B cell (primary cell): ENCODE measurements at regions not wholly inside any gene's neighbourhood (a gene's known extent, or its start where the extent isn't known, plus 50 kb on each side); places are given as distances from the start of the nearest gene placed in this dataset.

Experiments used
- ATAC-seq: fragments of 200-7000 bp; cut with Tn5 transposase; one replicate; pipeline ENCODE4 v1.10.0; 2021; ENCODE audit warnings: low read depth, mild to moderate bottlenecking, moderate number of reproducible peaks, moderate library complexity
- CTCF ChIA-PET: fragments of 350-600 bp; sonication (Branson Sonifier 250); formaldehyde crosslinking; loops from one replicate; lab custom pipeline; 2021; ENCODE audit warnings: antibody characterized with exemption, inconsistent platforms; lab: Charles Lee
- POLR2A ChIA-PET: fragments of 350-600 bp; sonication (Branson Sonifier 250); formaldehyde crosslinking; loops from one replicate; lab custom pipeline; 2021; ENCODE audit warnings: antibody characterized with exemption; lab: Charles Lee
- DNase-seq: peaks from one replicate; pipeline ENCODE4 v3.0.0; 2013
- H2AFZ ChIP-seq: 2 replicates; pipeline ENCODE4 v1.6.1; 2012; ENCODE audit warnings: mild to moderate bottlenecking, low read depth, low read length; ENCODE audit not compliant: insufficient read depth, poor library complexity, severe bottlenecking
- H3K27ac ChIP-seq, 2 donors: 1 replicate in 1 of 2; 2 replicates in 1 of 2; pipeline ENCODE4 v1.5.1; 2012 to 2013; ENCODE audit warnings: low read length in 2 of 2, mild to moderate bottlenecking in 2 of 2, moderate library complexity in 1 of 2
- H3K27me3 ChIP-seq, 4 experiments: fragments of 200-600 bp in 1 of 4; sonication (generic) in 1 of 4; replicated peaks in 1 of 4; 1 replicate in 2 of 4; 2 replicates in 2 of 4; pipeline versions ENCODE4 v1.6.1 to v1.7.0; 2013 to 2016; ENCODE audit warnings: low read length in 3 of 4, mild to moderate bottlenecking in 2 of 4, mixed read lengths in 1 of 4, moderate library complexity in 1 of 4; ENCODE audit not compliant: insufficient read depth in 4 of 4, control insufficient read depth in 3 of 4; ENCODE audit errors: control extremely low read depth in 1 of 4
- H3K36me3 ChIP-seq, 2 experiments: replicated peaks in 1 of 2; 1 replicate in 1 of 2; 2 replicates in 1 of 2; pipeline versions ENCODE4 v1.6.1 to v1.7.1; 2013; ENCODE audit warnings: low read length in 1 of 2; ENCODE audit not compliant: insufficient read depth in 2 of 2, control insufficient read depth in 1 of 2; ENCODE audit errors: control extremely low read depth in 1 of 2, extremely low read depth in 1 of 2
- H3K4me1 ChIP-seq, 2 donors: fragments of 200-600 bp in 1 of 2; sonication (generic) in 1 of 2; 1 replicate in 1 of 2; 2 replicates in 1 of 2; pipeline versions ENCODE4 v1.5.1 to v1.6.1; 2013 to 2017; ENCODE audit warnings: low read length in 2 of 2; ENCODE audit not compliant: control insufficient read depth in 2 of 2, insufficient read depth in 2 of 2
- H3K4me2 ChIP-seq: replicated peaks from 2 replicates; pipeline ENCODE3; 2012; ENCODE audit warnings: mild to moderate bottlenecking, low read depth, low read length; ENCODE audit not compliant: poor library complexity, severe bottlenecking
- H3K4me3 ChIP-seq, 5 experiments: fragments of 200-600 bp in 1 of 5; sonication (generic) in 1 of 5; 1 replicate in 3 of 5; 2 replicates in 2 of 5; pipeline versions ENCODE4 v1.5.1 to v1.7.0; 2011 to 2016; ENCODE audit warnings: low read length in 4 of 5, mild to moderate bottlenecking in 4 of 5, low read depth in 2 of 5, control low read depth in 1 of 5, moderate library complexity in 1 of 5; ENCODE audit not compliant: insufficient read depth in 1 of 5; ENCODE audit errors: control extremely low read depth in 1 of 5, extremely low read depth in 1 of 5
- H3K79me2 ChIP-seq: fragments of 200-600 bp; sonication (generic); one replicate; pipeline ENCODE4 v1.6.0; 2016; ENCODE audit warnings: low read length; ENCODE audit not compliant: control insufficient read depth, insufficient read depth
- H3K9ac ChIP-seq: fragments of 200-600 bp; sonication (generic); 2 replicates; pipeline ENCODE4 v1.6.1; 2017; ENCODE audit warnings: mild to moderate bottlenecking, low read length, moderate library complexity
- H3K9me3 ChIP-seq, 3 donors: one replicate each; pipeline versions ENCODE4 v1.6.1 to v1.7.1; 2013; ENCODE audit warnings: low read length in 2 of 3; ENCODE audit not compliant: control insufficient read depth in 2 of 3, insufficient read depth in 1 of 3; ENCODE audit errors: control extremely low read depth in 1 of 3
- H4K20me1 ChIP-seq: 2 replicates; pipeline ENCODE4 v1.6.0; 2012; ENCODE audit warnings: mild to moderate bottlenecking, low read length; ENCODE audit not compliant: insufficient read depth, control insufficient read depth, poor library complexity, severe bottlenecking
- H3K27ac Mint-ChIP-seq: one replicate; pipeline ENCODE4 v1.8.0; 2021; ENCODE audit warnings: mixed read lengths
- H3K27me3 Mint-ChIP-seq: one replicate; pipeline ENCODE4 v1.8.0; 2021; ENCODE audit warnings: mixed read lengths
- H3K4me1 Mint-ChIP-seq: one replicate; pipeline ENCODE4 v1.8.0; 2021; ENCODE audit warnings: mixed read lengths
- H3K4me3 Mint-ChIP-seq: one replicate; pipeline ENCODE4 v1.8.0; 2021; ENCODE audit warnings: mixed read lengths
- H3K9me3 Mint-ChIP-seq: one replicate; pipeline ENCODE4 v1.8.0; 2022; ENCODE audit warnings: mixed read lengths; ENCODE audit not compliant: insufficient read depth
- EZH2 ChIP-seq: IDR thresholded peaks from 2 replicates; pipeline ENCODE4 v1.6.1; 2012; ENCODE audit warnings: borderline replicate concordance, low read depth, mild to moderate bottlenecking, moderate library complexity, low read length; ENCODE audit not compliant: insufficient read depth, poor library complexity, severe bottlenecking
- WGBS: methylation state at CpG from one replicate; pipeline ENCODE4 v1.1.5; 2013; ENCODE audit warnings: missing lambda C conversion rate; ENCODE audit not compliant: insufficient coverage; 5-methylcytosine and 5-hydroxymethylcytosine counted together
- intact Hi-C: fragments of 100-400 bp; cut with micrococcal nuclease; formaldehyde crosslinking; loops from one replicate; pipeline ENCODE4 v1.10.0; 2022
- TF ChIP-seq, protein P1 (sequence below): fragments of 200-600 bp; IDR thresholded peaks from one replicate; pipeline ENCODE4 v1.8.0; 2022; ENCODE audit warnings: antibody characterized with exemption, mild to moderate bottlenecking

DNA sequence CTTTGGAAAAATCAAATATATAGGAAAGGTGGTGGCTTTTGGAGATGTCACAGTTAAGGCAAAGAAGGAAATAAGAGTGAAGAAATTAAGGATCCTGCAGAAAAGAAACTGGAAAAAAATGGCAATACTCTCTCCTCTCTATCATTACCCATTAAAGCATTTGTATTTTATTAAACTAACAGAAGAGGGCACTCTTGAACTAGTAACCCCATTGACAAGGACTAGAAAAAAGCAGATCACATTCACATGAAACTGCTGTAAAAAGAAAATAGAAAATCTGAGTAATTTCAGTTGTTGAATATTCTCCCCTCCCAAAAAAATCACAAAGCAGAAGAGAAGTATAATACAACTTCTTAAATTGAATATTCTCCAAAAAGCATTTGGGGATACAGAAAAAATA is 104.1 kb upstream of the SLC35B3 start:
- no peak for TF ChIP-seq EZH2
- TF ChIP-seq, protein P1, sequence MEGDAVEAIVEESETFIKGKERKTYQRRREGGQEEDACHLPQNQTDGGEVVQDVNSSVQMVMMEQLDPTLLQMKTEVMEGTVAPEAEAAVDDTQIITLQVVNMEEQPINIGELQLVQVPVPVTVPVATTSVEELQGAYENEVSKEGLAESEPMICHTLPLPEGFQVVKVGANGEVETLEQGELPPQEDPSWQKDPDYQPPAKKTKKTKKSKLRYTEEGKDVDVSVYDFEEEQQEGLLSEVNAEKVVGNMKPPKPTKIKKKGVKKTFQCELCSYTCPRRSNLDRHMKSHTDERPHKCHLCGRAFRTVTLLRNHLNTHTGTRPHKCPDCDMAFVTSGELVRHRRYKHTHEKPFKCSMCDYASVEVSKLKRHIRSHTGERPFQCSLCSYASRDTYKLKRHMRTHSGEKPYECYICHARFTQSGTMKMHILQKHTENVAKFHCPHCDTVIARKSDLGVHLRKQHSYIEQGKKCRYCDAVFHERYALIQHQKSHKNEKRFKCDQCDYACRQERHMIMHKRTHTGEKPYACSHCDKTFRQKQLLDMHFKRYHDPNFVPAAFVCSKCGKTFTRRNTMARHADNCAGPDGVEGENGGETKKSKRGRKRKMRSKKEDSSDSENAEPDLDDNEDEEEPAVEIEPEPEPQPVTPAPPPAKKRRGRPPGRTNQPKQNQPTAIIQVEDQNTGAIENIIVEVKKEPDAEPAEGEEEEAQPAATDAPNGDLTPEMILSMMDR: no peak
- Histone ChIP-seq H3K4me3 (no peak overlapping the region), H3K79me2 (no peaks in the 10 kb centered on the region), H2AFZ (no peak overlapping the region), H4K20me1 (no peaks in the 10 kb centered on the region), H3K9me3 (peaks cover 0 to 11% (median 2%) of the 10 kb centered on the region in 3 donors), H3K27ac (no peak overlapping the region), H3K27me3 (no peaks in the 10 kb centered on the region), H3K4me2 (no peak overlapping the region), H3K36me3 (no peaks in the 10 kb centered on the region), H3K9ac (no peak overlapping the region), H3K4me1 (no peaks in the 10 kb centered on the region)
- DNase-seq: peak; percentile 2
- H3K4me3 Mint-ChIP-seq: no peak overlapping the region
- H3K27me3 Mint-ChIP-seq: no peaks in the 10 kb centered on the region
- ATAC-seq: no peak
- no peak overlapping the region for H3K27ac Mint-ChIP-seq
- H3K9me3 Mint-ChIP-seq: peaks cover 10% of the 10 kb centered on the region
- no peaks in the 10 kb centered on the region for H3K4me1 Mint-ChIP-seq
- CTCF ChIA-PET: no interaction called here
- POLR2A ChIA-PET: no interaction called here
- intact Hi-C loops: no loop called here

DNA sequence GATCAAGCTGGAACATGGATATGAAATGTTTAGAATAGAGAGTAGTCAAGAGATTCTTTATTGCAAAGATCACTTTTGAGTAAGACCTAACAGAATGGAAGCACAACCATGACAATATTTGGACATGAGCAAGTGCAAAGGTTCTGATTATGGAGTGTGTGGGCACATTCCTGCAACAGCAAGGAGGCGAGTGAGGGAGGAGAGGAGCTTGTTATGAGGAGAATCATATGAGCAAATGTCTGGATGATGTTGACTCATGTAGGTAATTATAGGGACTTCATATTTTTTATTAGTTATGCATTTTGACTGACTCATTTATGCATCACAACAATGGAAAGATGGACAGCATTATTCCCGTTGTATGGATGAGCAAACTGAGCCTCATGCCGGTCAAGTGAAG is 100.8 kb upstream of the SLC35B3 start:
- no peak overlapping the region for H3K27ac ChIP-seq
- H3K27me3 Mint-ChIP-seq: no peaks in the 10 kb centered on the region
- no peak overlapping the region for H3K9ac ChIP-seq
- H3K79me2 ChIP-seq: no peaks in the 10 kb centered on the region
- no peaks in the 10 kb centered on the region for H4K20me1 ChIP-seq
- peaks cover 10% of the 10 kb centered on the region for H3K9me3 Mint-ChIP-seq
- intact Hi-C loops: no loop called here
- H3K4me1 ChIP-seq: no peaks in the 10 kb centered on the region
- no peak overlapping the region for H2AFZ ChIP-seq
- no peaks in the 10 kb centered on the region for H3K27me3 ChIP-seq
- peaks cover 0 to 11% (median 2%) of the 10 kb centered on the region in 3 donors for H3K9me3 ChIP-seq
- H3K4me2 ChIP-seq: no peak overlapping the region
- no peaks in the 10 kb centered on the region for H3K4me1 Mint-ChIP-seq
- TF ChIP-seq, protein P1: no peak
- TF ChIP-seq EZH2: no peak
- no peaks in the 10 kb centered on the region for H3K36me3 ChIP-seq
- CTCF ChIA-PET: no interaction called here
- no peak overlapping the region for H3K27ac Mint-ChIP-seq
- POLR2A ChIA-PET: no interaction called here
- H3K4me3 ChIP-seq: no peak overlapping the region
- no peak overlapping the region for H3K4me3 Mint-ChIP-seq
- ATAC-seq (no peak), DNase-seq (no peak)
- no CpG with 5 or more reads among the region's 3 CpGs for WGBS
